ENCODE measurements at regions not wholly inside any gene's neighbourhood (a gene's known extent, or its start where the extent isn't known, plus 50 kb on each side); places are given as distances from the start of the nearest gene placed in this dataset.
A peak's percentile ranks its signal among the peaks of the same experiment; 100 is the strongest.

DNA sequence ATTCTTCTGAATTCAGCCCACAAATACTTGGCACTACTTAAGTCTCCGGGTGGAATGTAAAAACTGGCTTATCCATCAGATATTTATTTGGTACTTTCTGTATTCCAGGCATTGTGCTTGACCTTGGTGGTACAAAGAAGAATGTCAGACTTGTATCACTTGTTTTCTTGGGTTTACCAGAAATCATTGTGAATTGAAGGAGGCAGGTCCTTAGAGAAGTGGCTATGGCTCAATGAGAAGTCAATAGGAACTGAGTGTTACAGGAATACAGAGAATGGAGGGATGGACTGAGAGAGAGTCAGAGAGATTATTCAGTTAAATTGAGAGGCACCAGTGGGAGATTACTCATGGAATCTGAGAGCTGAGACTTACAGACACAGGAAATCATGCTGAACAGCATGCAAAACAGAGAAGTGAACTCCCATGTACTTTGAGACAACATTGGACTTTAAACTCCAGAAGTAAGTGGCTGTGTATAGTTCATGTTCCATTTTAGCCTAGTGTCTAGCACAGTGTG lies 704.1 kb downstream of the CDH11 start:
- no peak overlapping the region for H3K4me3 ChIP-seq (ENCODE audit: low read depth, low read length)
- TF ChIP-seq CTCF (IDR thresholded peaks at IDR 0.05; ENCODE audit: insufficient read depth, low read depth, low read length), result no peak
- no peak for DNase-seq (ENCODE audit: low read depth)

GRCh38 chr16:64416216-64417005 lies 705.5 kb downstream of the CDH11 start:
- DNase-seq (ENCODE audit: low read depth), result peak; percentile 56
- TF ChIP-seq CTCF (IDR thresholded peaks at IDR 0.05; ENCODE audit: insufficient read depth, low read depth, low read length), result no peak
- peak overlapping the region; percentile 56 for H3K4me3 ChIP-seq (ENCODE audit: low read depth, low read length)

GRCh38 chr16:64412578-64413280 lies 709.1 kb downstream of the CDH11 start:
- DNase-seq (ENCODE audit: low read depth), result no peak
- no peak for TF ChIP-seq CTCF (IDR thresholded peaks at IDR 0.05; ENCODE audit: insufficient read depth, low read depth, low read length)
- no peak overlapping the region for H3K4me3 ChIP-seq (ENCODE audit: low read depth, low read length)

- DNase-seq (ENCODE audit: low read depth), result no peak
- no peak overlapping the region for H3K4me3 ChIP-seq (ENCODE audit: low read depth, low read length)
- no peak for TF ChIP-seq CTCF (IDR thresholded peaks at IDR 0.05; ENCODE audit: insufficient read depth, low read depth, low read length)
These were observed 711.6 kb downstream of the CDH11 start for GRCh38 chr16:64410306-64410705.

GRCh38 chr16:64409783-64410210 lies 712.1 kb downstream of the CDH11 start:
- TF ChIP-seq CTCF (IDR thresholded peaks at IDR 0.05; ENCODE audit: insufficient read depth, low read depth, low read length), result no peak
- DNase-seq (ENCODE audit: low read depth), result peak; percentile 49
- H3K4me3 ChIP-seq (ENCODE audit: low read depth, low read length), result no peak overlapping the region

DNA sequence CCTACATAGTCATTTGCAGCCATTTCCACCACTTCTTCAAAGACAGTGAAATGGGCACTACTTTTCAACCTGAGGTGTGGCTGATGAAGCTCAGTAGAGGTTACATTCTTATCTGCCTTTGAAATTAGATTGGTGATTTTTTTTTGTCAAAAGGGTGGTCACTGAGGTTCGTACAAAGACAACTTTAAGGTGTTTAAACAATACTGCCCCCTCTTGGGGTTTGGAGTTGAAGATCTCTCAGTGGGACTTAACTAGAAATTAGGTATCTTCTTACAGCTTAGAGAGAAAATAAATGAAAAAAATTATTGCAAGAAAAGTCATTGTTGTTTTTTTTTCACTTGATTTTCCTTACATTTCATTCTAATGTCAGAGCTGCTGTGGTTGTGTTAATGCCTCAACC lies 713.2 kb downstream of the CDH11 start:
- TF ChIP-seq CTCF (IDR thresholded peaks at IDR 0.05; ENCODE audit: insufficient read depth, low read depth, low read length), result no peak
- no peak for DNase-seq (ENCODE audit: low read depth)
- H3K4me3 ChIP-seq (ENCODE audit: low read depth, low read length), result no peak overlapping the region

All from fibroblast of villous mesenchyme (primary cell).